ENCODE measurements at regions not wholly inside any gene's neighbourhood (a gene's known extent, or its start where the extent isn't known, plus 50 kb on each side); places are given as distances from the start of the nearest gene placed in this dataset.
A peak's percentile ranks its signal among the peaks of the same experiment; 100 is the strongest.

DNA sequence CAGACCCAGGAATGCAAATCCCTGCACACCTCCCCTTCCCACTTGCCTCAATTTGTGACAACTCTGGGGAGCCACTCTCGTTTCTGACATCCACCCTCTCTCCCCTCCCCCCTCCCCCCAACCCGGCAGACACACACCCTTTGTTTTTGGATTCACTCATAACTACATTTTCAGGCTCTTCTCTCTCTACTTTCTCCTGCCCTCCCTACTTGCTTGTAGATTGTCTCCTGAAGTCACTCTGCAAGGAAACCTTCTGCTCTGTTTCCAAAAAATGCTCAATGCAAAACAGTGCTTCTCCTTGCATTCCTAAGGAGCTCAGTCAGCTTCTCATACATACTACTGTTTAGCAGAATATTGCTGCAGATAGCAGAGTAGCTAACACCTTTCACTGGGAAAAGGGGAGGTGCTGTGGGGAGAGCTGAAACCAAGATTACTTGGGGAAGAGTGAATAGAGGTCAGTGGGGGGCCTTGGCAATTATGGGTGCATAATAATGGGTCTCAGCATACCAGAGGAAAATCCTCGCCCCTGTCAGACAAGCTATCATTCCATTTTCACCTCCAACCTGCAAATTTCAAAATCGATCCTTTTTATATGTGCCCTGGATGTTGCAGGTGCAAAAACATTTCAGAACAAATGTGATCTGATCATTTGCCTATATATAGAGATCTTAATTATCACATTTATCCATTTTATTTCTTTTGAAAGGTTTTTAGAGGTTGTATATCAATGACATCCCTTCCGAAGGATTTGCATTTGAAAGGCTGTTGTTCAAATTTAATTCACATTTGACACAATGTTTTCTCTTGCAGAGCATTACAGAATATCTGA is 1860.7 kb upstream of the WWC1 start:
- no peak for DNase-seq (ENCODE audit: low read depth)
- TF ChIP-seq, protein P1, sequence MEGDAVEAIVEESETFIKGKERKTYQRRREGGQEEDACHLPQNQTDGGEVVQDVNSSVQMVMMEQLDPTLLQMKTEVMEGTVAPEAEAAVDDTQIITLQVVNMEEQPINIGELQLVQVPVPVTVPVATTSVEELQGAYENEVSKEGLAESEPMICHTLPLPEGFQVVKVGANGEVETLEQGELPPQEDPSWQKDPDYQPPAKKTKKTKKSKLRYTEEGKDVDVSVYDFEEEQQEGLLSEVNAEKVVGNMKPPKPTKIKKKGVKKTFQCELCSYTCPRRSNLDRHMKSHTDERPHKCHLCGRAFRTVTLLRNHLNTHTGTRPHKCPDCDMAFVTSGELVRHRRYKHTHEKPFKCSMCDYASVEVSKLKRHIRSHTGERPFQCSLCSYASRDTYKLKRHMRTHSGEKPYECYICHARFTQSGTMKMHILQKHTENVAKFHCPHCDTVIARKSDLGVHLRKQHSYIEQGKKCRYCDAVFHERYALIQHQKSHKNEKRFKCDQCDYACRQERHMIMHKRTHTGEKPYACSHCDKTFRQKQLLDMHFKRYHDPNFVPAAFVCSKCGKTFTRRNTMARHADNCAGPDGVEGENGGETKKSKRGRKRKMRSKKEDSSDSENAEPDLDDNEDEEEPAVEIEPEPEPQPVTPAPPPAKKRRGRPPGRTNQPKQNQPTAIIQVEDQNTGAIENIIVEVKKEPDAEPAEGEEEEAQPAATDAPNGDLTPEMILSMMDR (conservative IDR thresholded peaks at IDR 0.05; ENCODE audit: low read depth, low read length): no peak
- H3K4me3 ChIP-seq (ENCODE audit: low read length): no peak overlapping the region

DNA sequence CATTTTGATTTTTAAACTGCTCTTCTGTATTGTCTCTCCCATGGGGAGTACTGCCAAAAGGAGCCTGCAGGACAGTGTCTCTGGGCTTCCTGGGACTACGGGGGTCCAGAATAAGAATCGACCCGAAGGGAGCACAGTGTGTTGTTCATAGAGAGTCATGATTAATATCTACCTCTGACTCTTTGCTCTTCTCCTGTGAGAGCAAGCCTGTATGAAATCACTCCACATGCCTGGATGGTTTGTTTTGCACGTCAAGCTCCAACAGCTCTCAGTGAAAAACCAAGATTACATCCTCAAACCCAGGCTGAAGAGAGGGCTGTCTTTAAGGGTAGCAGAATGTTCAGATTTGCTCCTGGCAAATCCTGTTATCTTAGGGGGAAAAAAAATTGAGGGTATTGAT is 1860.0 kb upstream of the WWC1 start:
- no peak for DNase-seq (ENCODE audit: low read depth)
- TF ChIP-seq, protein P1 (conservative IDR thresholded peaks at IDR 0.05; ENCODE audit: low read depth, low read length): no peak
- no peak overlapping the region for H3K4me3 ChIP-seq (ENCODE audit: low read length)

DNA sequence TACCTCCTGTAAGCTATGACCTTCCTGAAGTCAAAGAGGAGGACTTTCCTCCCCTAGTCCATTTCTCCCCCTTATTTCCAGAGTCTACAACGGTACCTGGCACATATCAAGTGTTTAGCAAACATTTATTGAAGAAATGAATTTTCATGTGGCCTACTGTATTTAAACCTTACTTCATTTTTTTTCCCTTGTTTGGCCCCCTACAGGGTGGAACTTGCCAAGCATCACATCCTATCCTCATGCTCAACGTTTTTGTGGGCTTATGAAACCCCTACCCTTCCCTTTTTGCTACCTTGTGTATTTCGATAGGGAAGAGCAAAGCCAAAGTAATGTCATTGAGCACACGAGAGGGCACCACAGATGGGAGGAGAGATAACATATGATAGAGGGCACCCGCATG is 1857.8 kb upstream of the WWC1 start:
- DNase-seq (ENCODE audit: low read depth): no peak
- H3K4me3 ChIP-seq (ENCODE audit: low read length): no peak overlapping the region
- TF ChIP-seq, protein P1 (conservative IDR thresholded peaks at IDR 0.05; ENCODE audit: low read depth, low read length): peak; percentile 12

DNA sequence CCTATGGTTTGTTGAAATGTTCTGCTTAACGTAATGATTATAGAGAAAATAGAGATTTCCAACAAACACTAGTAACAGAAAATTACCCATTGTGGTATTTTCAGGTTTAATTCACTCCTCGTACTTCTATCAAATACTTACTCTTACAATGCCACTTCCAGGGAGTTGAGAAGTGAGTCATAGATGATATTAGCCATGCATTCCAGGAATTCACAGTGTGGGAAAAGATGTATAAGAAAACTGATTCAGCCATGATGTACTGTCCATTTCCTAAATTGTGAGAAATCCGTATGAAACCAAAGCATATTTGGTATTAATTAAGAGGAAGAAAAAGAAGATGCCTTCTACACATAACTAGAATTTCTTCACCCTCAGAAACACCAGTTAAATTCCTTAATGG is 1854.6 kb upstream of the WWC1 start:
- peak; percentile 38 for DNase-seq (ENCODE audit: low read depth)

DNA sequence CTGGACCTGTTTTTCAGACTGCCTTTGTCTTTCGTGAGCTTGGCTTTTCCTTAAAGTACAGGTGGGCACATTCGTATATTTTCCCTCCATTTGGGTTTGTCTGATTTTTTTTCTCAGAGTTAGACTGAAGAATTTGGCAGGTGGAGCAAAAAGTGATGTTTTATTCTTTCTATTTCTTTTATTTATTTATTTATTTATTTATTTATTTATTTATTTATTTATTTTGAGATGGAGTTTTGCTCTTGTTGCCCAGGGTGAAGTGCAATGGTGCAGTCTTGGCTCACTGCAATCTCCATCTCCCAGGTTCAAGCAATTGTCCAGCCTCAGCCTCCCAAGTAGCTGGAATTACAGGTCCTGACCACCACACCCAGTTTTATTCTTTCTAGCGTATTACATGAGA is 1805.1 kb upstream of the WWC1 start:
- TF ChIP-seq, protein P1 (conservative IDR thresholded peaks at IDR 0.05; ENCODE audit: low read depth, low read length): no peak

More for the DNA sequence above, 1854.6 kb upstream of the WWC1 start:
- H3K4me3 ChIP-seq (ENCODE audit: low read length): no peak overlapping the region
- TF ChIP-seq, protein P1 (conservative IDR thresholded peaks at IDR 0.05; ENCODE audit: low read depth, low read length): no peak

DNA sequence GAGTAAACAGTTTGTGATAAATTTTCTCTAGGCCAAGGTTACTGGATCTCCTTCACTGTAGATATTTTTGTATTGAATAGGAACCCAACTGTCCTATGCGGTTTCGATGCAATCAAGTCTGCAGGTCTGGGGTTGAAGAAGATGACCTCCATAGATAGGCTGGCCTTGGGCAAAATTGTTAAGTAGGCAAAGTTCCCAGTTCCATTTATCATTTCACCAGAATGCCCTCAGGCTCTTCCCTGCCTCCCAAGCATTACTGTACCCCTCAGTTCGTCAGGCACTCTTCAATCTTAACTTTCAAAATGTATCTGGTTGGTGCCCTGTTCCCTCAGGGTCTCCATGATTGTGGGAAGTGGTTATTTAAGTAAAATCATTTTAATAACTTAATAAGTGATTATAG is 1802.9 kb upstream of the WWC1 start:
- no peak overlapping the region for H3K4me3 ChIP-seq (ENCODE audit: low read length)
- DNase-seq (ENCODE audit: low read depth): no peak
- TF ChIP-seq, protein P1 (conservative IDR thresholded peaks at IDR 0.05; ENCODE audit: low read depth, low read length): no peak

More for the DNA sequence above, 1805.1 kb upstream of the WWC1 start:
- no peak overlapping the region for H3K4me3 ChIP-seq (ENCODE audit: low read length)
- DNase-seq (ENCODE audit: low read depth): no peak

DNA sequence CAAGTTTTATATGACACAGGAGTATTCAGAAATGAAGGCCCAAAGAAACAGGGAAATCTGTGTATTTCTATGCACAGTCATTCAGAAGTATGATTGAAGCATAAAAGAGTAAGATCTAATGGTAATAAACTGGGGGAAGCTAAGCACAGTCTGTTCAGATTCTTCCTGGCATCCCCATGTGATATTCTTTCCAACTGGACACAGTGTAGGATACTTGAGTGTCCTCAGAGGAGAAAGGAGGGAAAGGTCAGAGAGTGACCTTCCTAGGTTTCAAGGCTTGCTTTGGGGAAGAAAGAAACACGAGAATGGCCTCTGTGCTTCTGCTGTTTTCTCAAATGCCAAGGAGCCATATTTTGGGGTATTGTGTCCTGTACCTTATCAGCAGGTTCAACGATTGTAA is 1798.4 kb upstream of the WWC1 start:
- H3K4me3 ChIP-seq (ENCODE audit: low read length): no peak overlapping the region
- TF ChIP-seq, protein P1 (conservative IDR thresholded peaks at IDR 0.05; ENCODE audit: low read depth, low read length): no peak
- no peak for DNase-seq (ENCODE audit: low read depth)
